A673 (cell line): ENCODE measurements at regions not wholly inside any gene's neighbourhood (a gene's known extent, or its start where the extent isn't known, plus 50 kb on each side); places are given as distances from the start of the nearest gene placed in this dataset.
A peak's percentile ranks its signal among the peaks of the same experiment; 100 is the strongest.

ENCODE experiments used
- BruUV-seq: library from RNA; stranded (reverse); fragments of 400-500 nt; replicated peaks from 2 replicates; lab custom pipeline; 2021; lab: Mats Ljungman, UMichigan
- CTCF ChIA-PET: fragments of 300-600 bp; sonication (Branson Sonifier 250); formaldehyde crosslinking; loops from one replicate; lab custom pipeline; 2022; ENCODE audit warnings: antibody characterized with exemption; lab: Charles Lee
- POLR2A ChIA-PET: fragments of 300-600 bp; sonication (Branson Sonifier 250); formaldehyde crosslinking; loops from one replicate; lab custom pipeline; 2022; ENCODE audit warnings: antibody characterized with exemption; ENCODE audit not compliant: low non-redundant PET; lab: Charles Lee
- DNase-seq: peaks from one replicate; pipeline ENCODE4 v3.0.0-alpha.2; 2015; ENCODE audit warnings: low spot score
- H3K27ac ChIP-seq: fragments of 200-600 bp; sonication (generic); 2 replicates; pipeline ENCODE4 v1.5.1; 2016; ENCODE audit warnings: mixed run types, low read depth, mild to moderate bottlenecking, mixed read lengths, antibody characterized with exemption, low read length; ENCODE audit not compliant: poor library complexity, severe bottlenecking
- H3K27me3 ChIP-seq: fragments of 200-600 bp; sonication (generic); replicated peaks from 2 replicates; pipeline ENCODE4 v1.6.1; 2017; ENCODE audit warnings: mixed run types, low read depth, mild to moderate bottlenecking, mixed read lengths, antibody characterized with exemption, low read length; ENCODE audit not compliant: insufficient read depth, poor library complexity
- H3K36me3 ChIP-seq: fragments of 200-600 bp; sonication (generic); 2 replicates; pipeline ENCODE4 v1.6.1; 2016; ENCODE audit warnings: mixed run types, mild to moderate bottlenecking, mixed read lengths, antibody characterized with exemption, low read length; ENCODE audit not compliant: insufficient read depth, poor library complexity, severe bottlenecking
- H3K4me1 ChIP-seq: fragments of 200-600 bp; sonication (generic); 2 replicates; pipeline ENCODE4 v1.6.1; 2017; ENCODE audit warnings: mixed run types, mild to moderate bottlenecking, mixed read lengths, antibody characterized with exemption, low read length; ENCODE audit not compliant: insufficient read depth, poor library complexity, severe bottlenecking
- H3K4me3 ChIP-seq: fragments of 200-600 bp; sonication (generic); 2 replicates; pipeline ENCODE4 v1.5.1; 2016; ENCODE audit warnings: low read depth, mixed run types, mild to moderate bottlenecking, mixed read lengths, low read length; ENCODE audit not compliant: poor library complexity, severe bottlenecking
- H3K9me3 ChIP-seq: fragments of 200-600 bp; sonication (generic); 2 replicates; pipeline ENCODE4 v1.6.1; 2016; ENCODE audit warnings: mixed run types, low read depth, mild to moderate bottlenecking, mixed read lengths, antibody characterized with exemption, low read length; ENCODE audit not compliant: poor library complexity, severe bottlenecking
- EZH2 ChIP-seq: fragments of 200-600 bp; sonication (generic); IDR thresholded peaks from 2 replicates; pipeline ENCODE4 v1.6.1; 2017; ENCODE audit warnings: borderline replicate concordance, low read depth, mild to moderate bottlenecking, mixed read lengths, antibody characterized with exemption, low read length; ENCODE audit not compliant: poor library complexity, severe bottlenecking
- intact Hi-C: fragments of 100-400 bp; cut with micrococcal nuclease; formaldehyde crosslinking; loops from one replicate; pipeline ENCODE4 v1.10.0; 2022; ENCODE audit not compliant: unreplicated experiment
- TF ChIP-seq, protein P1 (sequence below): fragments of 300-800, 200-600 bp; sonication (generic); conservative IDR thresholded peaks from 2 replicates; pipeline ENCODE4 v1.5.1; 2017; ENCODE audit warnings: low read depth, mild to moderate bottlenecking, antibody characterized with exemption, low read length, moderate library complexity, mixed read lengths

DNA sequence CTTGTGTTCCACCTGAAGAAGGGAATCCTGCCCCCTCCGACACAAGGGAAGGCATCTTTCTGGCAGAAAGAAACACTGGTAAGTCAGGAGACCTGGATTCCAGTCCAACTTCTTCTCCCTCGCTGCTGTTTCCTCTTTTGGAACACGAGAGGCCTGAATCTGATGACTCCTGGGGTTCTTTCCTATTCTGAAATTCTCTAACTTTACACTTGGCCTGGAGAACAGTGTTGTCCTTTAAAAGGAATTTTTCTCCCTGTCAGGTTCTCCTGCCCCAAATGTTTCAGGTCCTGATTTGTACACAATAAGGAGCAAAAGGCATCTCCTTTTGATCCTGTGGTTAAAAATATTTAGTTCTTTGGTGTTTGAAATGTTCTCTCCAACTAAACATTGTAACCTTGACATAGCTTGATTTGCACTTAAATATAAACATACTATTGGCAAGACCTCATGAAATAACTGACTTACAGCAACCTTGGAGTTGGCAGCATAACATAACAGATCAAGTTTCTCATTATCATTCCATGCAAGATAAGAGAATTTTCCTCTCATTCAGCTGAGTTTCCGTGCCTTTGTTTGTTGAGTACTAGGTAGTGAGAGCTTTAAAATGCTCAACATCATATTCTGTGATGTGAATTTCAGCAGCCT, 244.8 kb downstream of the COG6 start:
- Histone ChIP-seq H3K9me3 (no peaks in the 10 kb centered on the region), H3K4me3 (no peak overlapping the region), H3K4me1 (no peaks in the 10 kb centered on the region), H3K27ac (no peak overlapping the region), H3K27me3 (no peaks in the 10 kb centered on the region), H3K36me3 (no peaks in the 10 kb centered on the region)
- peak; percentile 18 for DNase-seq
- intact Hi-C loops, result no loop called here
- ChIA-PET CTCF (no interaction called here), POLR2A (interaction anchor here (0.6 kb wide), 1 partner anchor 59 kb away, joined by 6 read pairs; no protein-coding TSS in a partner anchor)
- BruUV-seq, result no TSS peak
- no peak for TF ChIP-seq EZH2
- TF ChIP-seq, protein P1, sequence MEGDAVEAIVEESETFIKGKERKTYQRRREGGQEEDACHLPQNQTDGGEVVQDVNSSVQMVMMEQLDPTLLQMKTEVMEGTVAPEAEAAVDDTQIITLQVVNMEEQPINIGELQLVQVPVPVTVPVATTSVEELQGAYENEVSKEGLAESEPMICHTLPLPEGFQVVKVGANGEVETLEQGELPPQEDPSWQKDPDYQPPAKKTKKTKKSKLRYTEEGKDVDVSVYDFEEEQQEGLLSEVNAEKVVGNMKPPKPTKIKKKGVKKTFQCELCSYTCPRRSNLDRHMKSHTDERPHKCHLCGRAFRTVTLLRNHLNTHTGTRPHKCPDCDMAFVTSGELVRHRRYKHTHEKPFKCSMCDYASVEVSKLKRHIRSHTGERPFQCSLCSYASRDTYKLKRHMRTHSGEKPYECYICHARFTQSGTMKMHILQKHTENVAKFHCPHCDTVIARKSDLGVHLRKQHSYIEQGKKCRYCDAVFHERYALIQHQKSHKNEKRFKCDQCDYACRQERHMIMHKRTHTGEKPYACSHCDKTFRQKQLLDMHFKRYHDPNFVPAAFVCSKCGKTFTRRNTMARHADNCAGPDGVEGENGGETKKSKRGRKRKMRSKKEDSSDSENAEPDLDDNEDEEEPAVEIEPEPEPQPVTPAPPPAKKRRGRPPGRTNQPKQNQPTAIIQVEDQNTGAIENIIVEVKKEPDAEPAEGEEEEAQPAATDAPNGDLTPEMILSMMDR, result no peak

DNA sequence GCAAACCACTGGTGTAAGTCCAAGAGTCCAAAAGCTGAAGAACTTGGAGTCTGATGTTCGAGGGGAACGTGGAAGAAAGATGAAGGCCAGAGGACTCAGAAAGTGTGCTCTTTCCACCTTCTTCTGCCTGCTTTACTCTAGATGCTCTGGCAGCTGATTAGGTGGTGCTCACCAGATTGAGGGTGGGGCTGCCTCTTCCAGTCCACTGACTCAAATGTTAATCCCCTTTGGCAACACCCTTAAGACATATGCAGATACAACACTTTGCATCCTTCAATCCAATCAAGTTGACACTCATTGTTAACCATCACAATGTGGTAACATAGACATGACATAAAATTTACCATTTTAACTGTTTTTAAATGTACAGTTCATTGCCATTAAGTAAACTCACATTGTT, 249.5 kb downstream of the COG6 start:
- H3K4me1 ChIP-seq, result no peaks in the 10 kb centered on the region
- H3K4me3 ChIP-seq, result no peak overlapping the region
- BruUV-seq, result no TSS peak
- no peak overlapping the region for H3K27ac ChIP-seq
- intact Hi-C loops, result no loop called here
- DNase-seq, result no peak
- TF ChIP-seq, protein P1, result no peak
- TF ChIP-seq EZH2, result no peak
- H3K27me3 ChIP-seq, result no peaks in the 10 kb centered on the region
- H3K36me3 ChIP-seq, result no peaks in the 10 kb centered on the region
- no peaks in the 10 kb centered on the region for H3K9me3 ChIP-seq
- ChIA-PET CTCF (no interaction called here), POLR2A (no interaction called here)

DNA sequence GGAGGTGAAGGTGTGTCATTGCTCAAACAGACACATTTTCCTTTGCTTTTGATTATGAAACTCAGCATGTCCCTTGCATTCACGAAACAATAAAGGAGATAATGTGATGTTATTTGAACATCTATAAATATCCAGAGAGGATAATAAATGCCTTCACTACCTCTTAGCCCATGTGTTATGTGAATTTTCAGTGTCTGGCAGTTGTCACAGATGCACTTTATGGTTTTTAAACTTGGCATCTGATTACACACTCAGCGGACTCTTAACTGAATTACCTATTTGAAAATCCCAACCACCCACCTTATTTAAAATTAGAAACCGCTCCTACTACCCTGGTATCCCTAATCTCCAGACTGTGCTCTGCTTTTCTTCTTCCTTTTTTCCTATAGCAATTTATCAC, 254.2 kb downstream of the COG6 start:
- H3K27me3 ChIP-seq, result no peaks in the 10 kb centered on the region
- no peaks in the 10 kb centered on the region for H3K9me3 ChIP-seq
- no peaks in the 10 kb centered on the region for H3K4me1 ChIP-seq
- no peak for DNase-seq
- CTCF ChIA-PET, result no interaction called here
- POLR2A ChIA-PET, result no interaction called here
- no peak overlapping the region for H3K4me3 ChIP-seq
- BruUV-seq, result no TSS peak
- H3K27ac ChIP-seq, result no peak overlapping the region
- intact Hi-C loops, result no loop called here
- TF ChIP-seq, protein P1, result no peak
- no peak for TF ChIP-seq EZH2
- no peaks in the 10 kb centered on the region for H3K36me3 ChIP-seq
